K562 (cell line): ENCODE measurements at regions not wholly inside any gene's neighbourhood (a gene's known extent, or its start where the extent isn't known, plus 50 kb on each side); places are given as distances from the start of the nearest gene placed in this dataset.

ENCODE experiments used
- ATAC-seq: fragments of 200-7000 bp; cut with Tn5 transposase; 3 replicates; pipeline ENCODE4 v1.9.1; 2020; ENCODE audit warnings: moderate library complexity
- BruUV-seq: library from RNA; stranded (reverse); fragments of 400-500 nt; replicated peaks from 2 replicates; lab custom pipeline; 2021; lab: Mats Ljungman, UMichigan
- CTCF ChIA-PET: fragments of 300-600 bp; formaldehyde crosslinking; extraction: SDS; loops from one replicate; lab custom pipeline; 2021; ENCODE audit warnings: low intra/inter-chr PET ratio; lab: Yijun Ruan, JAX
- POLR2A ChIA-PET: fragments of 300-600, 350-650 bp; sonication (Branson Sonifier 250); formaldehyde crosslinking; extraction: SDS; loops from one replicate; lab custom pipeline; 2021; ENCODE audit warnings: antibody characterized with exemption, inconsistent platforms; lab: Yijun Ruan, JAX
- DNase-seq, 4 experiments: peaks; one replicate each; pipeline versions ENCODE4 v3.0.0 to v3.0.0-alpha.2; 2011 to 2018; ENCODE audit warnings: low spot score in 3 of 4, mixed read lengths in 3 of 4; ENCODE audit errors: extremely low read depth in 1 of 4
- FAIRE-seq: peaks from 2 replicates; lab custom pipeline; 2011; peaks lifted over from hg19 to GRCh38; lab: Jason Lieb, UNC
- H2AFZ ChIP-seq: 2 replicates; pipeline ENCODE4 v1.6.0; 2011; ENCODE audit warnings: low read depth, low read length, control low read depth, inconsistent platforms
- H3K27ac ChIP-seq: fragments of 200-600 bp; 3 replicates; pipeline ENCODE4 v1.8.0; 2011; ENCODE audit warnings: low read depth, mild to moderate bottlenecking, control low read depth, inconsistent platforms, low read length, moderate library complexity, mixed read lengths; ENCODE audit errors: extremely low read depth
- H3K27me3 ChIP-seq, 2 experiments: fragments of 300-600 bp in 1 of 2; 2 replicates in 1 of 2; 3 replicates in 1 of 2; pipeline versions ENCODE4 v1.6.0 to v1.8.0; 2011; ENCODE audit warnings: inconsistent platforms in 2 of 2, low read length in 2 of 2, mild to moderate bottlenecking in 1 of 2, mixed read lengths in 1 of 2, moderate library complexity in 1 of 2; ENCODE audit not compliant: control insufficient read depth in 2 of 2, insufficient read depth in 2 of 2
- H3K36me3 ChIP-seq: fragments of 300-600 bp; 3 replicates; pipeline ENCODE4 v1.8.0; 2011; ENCODE audit warnings: mild to moderate bottlenecking, low read length, inconsistent platforms; ENCODE audit not compliant: control insufficient read depth, insufficient read depth
- H3K4me1 ChIP-seq, 2 experiments: fragments of 200-600 bp in 1 of 2; replicated peaks in 1 of 2; 2 replicates in 1 of 2; 3 replicates in 1 of 2; pipeline versions ENCODE4 v1.5.1 to v1.8.0; 2011; ENCODE audit warnings: inconsistent platforms in 2 of 2, low read length in 2 of 2, mild to moderate bottlenecking in 1 of 2, mixed read lengths in 1 of 2, moderate library complexity in 1 of 2; ENCODE audit not compliant: control insufficient read depth in 2 of 2, insufficient read depth in 2 of 2
- H3K4me2 ChIP-seq: 2 replicates; pipeline ENCODE4 v1.6.1; 2011; ENCODE audit warnings: low read length, control low read depth, inconsistent platforms, mixed read lengths; ENCODE audit not compliant: insufficient read depth
- H3K4me3 ChIP-seq: fragments of 200-600 bp; sonication (generic), shearing (Covaris generic); 2 replicates; pipeline ENCODE4 v1.5.1; 2016; ENCODE audit warnings: control low read depth, inconsistent platforms
- H3K79me2 ChIP-seq: fragments of 200-600 bp; 3 replicates; pipeline ENCODE4 v1.8.0; 2011; ENCODE audit warnings: low read length, inconsistent platforms; ENCODE audit not compliant: control insufficient read depth, insufficient read depth
- H3K9ac ChIP-seq, 2 experiments: 2 replicates each; pipeline versions ENCODE4 v1.6.0 to v1.6.1; 2011; ENCODE audit warnings: low read depth in 2 of 2, low read length in 2 of 2, control low read depth in 1 of 2, inconsistent platforms in 1 of 2, mild to moderate bottlenecking in 1 of 2, mixed read lengths in 1 of 2; ENCODE audit not compliant: insufficient read depth in 1 of 2
- H3K9me1 ChIP-seq: one replicate; pipeline ENCODE4 v1.6.0; 2011; ENCODE audit warnings: inconsistent platforms, mild to moderate bottlenecking, low read length, moderate library complexity; ENCODE audit not compliant: control insufficient read depth, insufficient read depth
- H3K9me3 ChIP-seq: replicated peaks from 2 replicates; pipeline ENCODE4 v1.5.1; 2011; ENCODE audit warnings: low read depth, low read length, inconsistent platforms; ENCODE audit not compliant: control insufficient read depth, insufficient read depth
- H4K20me1 ChIP-seq: replicated peaks from 2 replicates; pipeline ENCODE4 v1.6.1; 2011; ENCODE audit warnings: low read length, inconsistent platforms, mixed read lengths; ENCODE audit not compliant: control insufficient read depth, insufficient read depth
- CBX3 ChIP-seq, 2 experiments: IDR thresholded peaks; 1 replicate in 1 of 2; 2 replicates in 1 of 2; pipeline ENCODE4 v1.6.1; 2012; ENCODE audit warnings: inconsistent platforms in 2 of 2, low read length in 2 of 2, borderline replicate concordance in 1 of 2, control low read depth in 1 of 2
- HDAC3 ChIP-seq: fragments of 450-650 bp; IDR thresholded peaks from 2 replicates; pipeline ENCODE4 v1.6.1; 2018; ENCODE audit warnings: borderline replicate concordance, mild to moderate bottlenecking, moderate library complexity; ENCODE audit not compliant: partially characterized antibody
- JUN ChIP-seq, 2 experiments: sonication (generic) in 1 of 2; formaldehyde crosslinking in 1 of 2; IDR thresholded peaks; 2 replicates each; pipeline versions ENCODE4 v1.6.1 to v1.8.0; 2012 to 2022; ENCODE audit warnings: borderline replicate concordance in 2 of 2, mild to moderate bottlenecking in 2 of 2, improper control_type of control experiment in 1 of 2, low read depth in 1 of 2, low read length in 1 of 2, missing genetic modification reagents in 1 of 2
- MYBL2 ChIP-seq, 2 experiments: fragments of 450-650 bp in 1 of 2; sonication (generic) in 1 of 2; formaldehyde crosslinking in 1 of 2; IDR thresholded peaks; 2 replicates each; pipeline versions ENCODE4 v1.6.1 to v1.8.1; 2017 to 2022; ENCODE audit warnings: borderline replicate concordance in 1 of 2, inconsistent platforms in 1 of 2, low read depth in 1 of 2, mild to moderate bottlenecking in 1 of 2, missing genetic modification reagents in 1 of 2, moderate library complexity in 1 of 2
- NR3C1 ChIP-seq: sonication (generic); formaldehyde crosslinking; IDR thresholded peaks from 2 replicates; pipeline ENCODE4 v1.8.1; 2022; ENCODE audit warnings: missing genetic modification reagents
- PTRF ChIP-seq: fragments of 450-650 bp; IDR thresholded peaks from 2 replicates; pipeline ENCODE4 v1.6.1; 2016; ENCODE audit warnings: mild to moderate bottlenecking, missing genetic modification characterization, missing compliant biosample characterization
- RBM25 ChIP-seq: fragments of 200-400 bp; formaldehyde crosslinking; IDR thresholded peaks from 2 replicates; pipeline ENCODE4 v1.6.1; 2018; ENCODE audit warnings: low read length, low read depth, moderate library complexity; ENCODE audit not compliant: severe bottlenecking
- SRSF1 ChIP-seq: fragments of 200-400 bp; formaldehyde crosslinking; IDR thresholded peaks from 2 replicates; pipeline ENCODE4 v1.6.1; 2017; ENCODE audit warnings: mild to moderate bottlenecking, low read depth, low read length, moderate library complexity
- TRIM28 ChIP-seq: fragments of 450-650 bp; IDR thresholded peaks from 2 replicates; pipeline ENCODE4 v1.6.1; 2017
- U2AF2 ChIP-seq: fragments of 200-400 bp; formaldehyde crosslinking; optimal IDR thresholded peaks from 2 replicates; pipeline ENCODE3; 2017; ENCODE audit warnings: low read depth, mild to moderate bottlenecking, low read length
- ZNF551 ChIP-seq: fragments of 250-450 bp; sonication (Bioruptor Pico); IDR thresholded peaks from 2 replicates; pipeline ENCODE4 v1.5.0; 2021; ENCODE audit warnings: mild to moderate bottlenecking, moderate library complexity
- ZNF717 ChIP-seq: fragments of 250-450 bp; sonication (Bioruptor Pico); IDR thresholded peaks from 2 replicates; pipeline ENCODE4 v1.5.0; 2021
- ZNF75A ChIP-seq: fragments of 450-650 bp; formaldehyde crosslinking; IDR thresholded peaks from 2 replicates; pipeline ENCODE4 v1.4.0; 2020; ENCODE audit warnings: mild to moderate bottlenecking
- WGBS: fragments of 100-300 bp; shearing (Covaris generic); methylation state at CpG from one replicate; pipeline ENCODE4 v1.1.6; 2016; ENCODE audit warnings: low coverage, mixed read lengths; ENCODE audit not compliant: insufficient coverage; ENCODE audit errors: missing lambda C conversion rate; 5-methylcytosine and 5-hydroxymethylcytosine counted together
- in situ Hi-C: fragments of 300-500 bp; cut with MboI; formaldehyde crosslinking; loops from 4 replicates; pipeline ENCODE4 v1.15.0; 2018; ENCODE audit warnings: inconsistent platforms, mixed read lengths
- intact Hi-C: fragments of 100-400 bp; cut with micrococcal nuclease; formaldehyde crosslinking; loops from 2 replicates; pipeline ENCODE4 v1.14.2; 2022
- TF ChIP-seq, protein P1 (sequence below): fragments of 450-650 bp; IDR thresholded peaks from one replicate; pipeline ENCODE4 v1.6.1; 2018; ENCODE audit warnings: mild to moderate bottlenecking, moderate library complexity; ENCODE audit not compliant: partially characterized antibody
- TF ChIP-seq, protein P2 (sequence below): fragments of 450-650 bp; IDR thresholded peaks from 2 replicates; pipeline ENCODE4 v1.6.1; 2018; ENCODE audit warnings: mild to moderate bottlenecking, low read depth; ENCODE audit not compliant: partially characterized antibody
- TF ChIP-seq, protein P3 (sequence below): sonication (generic); formaldehyde crosslinking; IDR thresholded peaks from 2 replicates; pipeline ENCODE4 v1.8.0; 2022; ENCODE audit warnings: missing genetic modification reagents, mild to moderate bottlenecking, borderline replicate concordance

DNA sequence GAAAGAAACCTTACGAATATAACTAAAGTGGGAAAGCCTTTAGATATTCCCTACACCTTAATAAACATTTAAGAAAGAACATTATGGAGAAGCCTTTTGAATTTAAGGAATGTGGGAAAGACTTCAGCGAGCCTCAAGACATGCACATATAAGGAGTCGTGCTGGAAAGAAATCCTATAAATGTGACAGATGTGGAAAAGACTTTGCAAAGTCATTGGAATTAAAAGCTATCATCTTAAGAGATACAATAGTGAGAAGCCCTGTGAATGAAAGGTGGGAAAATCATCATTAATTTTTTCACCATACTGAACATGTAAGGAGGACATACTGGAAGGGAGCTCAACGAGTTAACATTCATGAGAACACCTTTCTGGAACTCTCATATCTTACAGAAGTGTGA is 650.5 kb upstream of the DEFB115 start:
- TF ChIP-seq RBM25 (peak; percentile 42), SRSF1 (no peak), ZNF717 (CRISPR knock-in tag) (no peak), PTRF (tag) (no peak), TRIM28 (peak; percentile 80), U2AF2 (no peak), HDAC3 (no peak), CBX3 (IDR thresholded peaks at IDR 0.05; ENCODE audit: borderline replicate concordance in 1 of 2, low read length in 2 of 2) (0 out of 3 replicates have a peak, but pooled peaks of 1 of the 2 experiments have one; percentile 36), JUN (IDR thresholded peaks at IDR 0.05; ENCODE audit: borderline replicate concordance, low read depth, low read length) (no peak), JUN (CRISPR knock-in tag; IDR thresholded peaks at IDR 0.05; ENCODE audit: borderline replicate concordance) (no peak), ZNF551 (CRISPR knock-in tag) (no peak), MYBL2 (IDR thresholded peaks at IDR 0.05; ENCODE audit: low read depth) (no peak), MYBL2 (CRISPR knock-in tag; IDR thresholded peaks at IDR 0.05; ENCODE audit: borderline replicate concordance) (no peak), ZNF75A (CRISPR knock-in tag) (peak; percentile 85), NR3C1 (CRISPR knock-in tag) (no peak)
- TF ChIP-seq, protein P1, sequence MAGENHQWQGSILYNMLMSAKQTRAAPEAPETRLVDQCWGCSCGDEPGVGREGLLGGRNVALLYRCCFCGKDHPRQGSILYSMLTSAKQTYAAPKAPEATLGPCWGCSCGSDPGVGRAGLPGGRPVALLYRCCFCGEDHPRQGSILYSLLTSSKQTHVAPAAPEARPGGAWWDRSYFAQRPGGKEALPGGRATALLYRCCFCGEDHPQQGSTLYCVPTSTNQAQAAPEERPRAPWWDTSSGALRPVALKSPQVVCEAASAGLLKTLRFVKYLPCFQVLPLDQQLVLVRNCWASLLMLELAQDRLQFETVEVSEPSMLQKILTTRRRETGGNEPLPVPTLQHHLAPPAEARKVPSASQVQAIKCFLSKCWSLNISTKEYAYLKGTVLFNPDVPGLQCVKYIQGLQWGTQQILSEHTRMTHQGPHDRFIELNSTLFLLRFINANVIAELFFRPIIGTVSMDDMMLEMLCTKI: no peak
- TF ChIP-seq, protein P2, sequence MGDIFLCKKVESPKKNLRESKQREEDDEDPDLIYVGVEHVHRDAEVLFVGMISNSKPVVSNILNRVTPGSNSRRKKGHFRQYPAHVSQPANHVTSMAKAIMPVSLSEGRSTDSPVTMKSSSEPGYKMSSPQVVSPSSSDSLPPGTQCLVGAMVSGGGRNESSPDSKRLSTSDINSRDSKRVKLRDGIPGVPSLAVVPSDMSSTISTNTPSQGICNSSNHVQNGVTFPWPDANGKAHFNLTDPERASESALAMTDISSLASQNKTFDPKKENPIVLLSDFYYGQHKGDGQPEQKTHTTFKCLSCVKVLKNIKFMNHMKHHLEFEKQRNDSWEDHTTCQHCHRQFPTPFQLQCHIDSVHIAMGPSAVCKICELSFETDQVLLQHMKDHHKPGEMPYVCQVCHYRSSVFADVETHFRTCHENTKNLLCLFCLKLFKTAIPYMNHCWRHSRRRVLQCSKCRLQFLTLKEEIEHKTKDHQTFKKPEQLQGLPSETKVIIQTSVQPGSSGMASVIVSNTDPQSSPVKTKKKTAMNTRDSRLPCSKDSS: peak; percentile 13
- TF ChIP-seq, protein P3, sequence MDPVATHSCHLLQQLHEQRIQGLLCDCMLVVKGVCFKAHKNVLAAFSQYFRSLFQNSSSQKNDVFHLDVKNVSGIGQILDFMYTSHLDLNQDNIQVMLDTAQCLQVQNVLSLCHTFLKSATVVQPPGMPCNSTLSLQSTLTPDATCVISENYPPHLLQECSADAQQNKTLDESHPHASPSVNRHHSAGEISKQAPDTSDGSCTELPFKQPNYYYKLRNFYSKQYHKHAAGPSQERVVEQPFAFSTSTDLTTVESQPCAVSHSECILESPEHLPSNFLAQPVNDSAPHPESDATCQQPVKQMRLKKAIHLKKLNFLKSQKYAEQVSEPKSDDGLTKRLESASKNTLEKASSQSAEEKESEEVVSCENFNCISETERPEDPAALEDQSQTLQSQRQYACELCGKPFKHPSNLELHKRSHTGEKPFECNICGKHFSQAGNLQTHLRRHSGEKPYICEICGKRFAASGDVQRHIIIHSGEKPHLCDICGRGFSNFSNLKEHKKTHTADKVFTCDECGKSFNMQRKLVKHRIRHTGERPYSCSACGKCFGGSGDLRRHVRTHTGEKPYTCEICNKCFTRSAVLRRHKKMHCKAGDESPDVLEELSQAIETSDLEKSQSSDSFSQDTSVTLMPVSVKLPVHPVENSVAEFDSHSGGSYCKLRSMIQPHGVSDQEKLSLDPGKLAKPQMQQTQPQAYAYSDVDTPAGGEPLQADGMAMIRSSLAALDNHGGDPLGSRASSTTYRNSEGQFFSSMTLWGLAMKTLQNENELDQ (CRISPR knock-in tag): no peak
- POLR2A ChIA-PET: no interaction called here
- Histone ChIP-seq H3K9me1 (no peaks in the 10 kb centered on the region), H3K27ac (no peak overlapping the region), H4K20me1 (no peaks in the 10 kb centered on the region), H3K4me3 (no peak overlapping the region), H2AFZ (no peak overlapping the region), H3K4me1 (peaks cover 0 to 2% of the 10 kb centered on the region in 2 experiments; a peak in 3 of 5 replicates), H3K79me2 (no peaks in the 10 kb centered on the region), H3K27me3 (no peaks in the 10 kb centered on the region), H3K4me2 (no peak overlapping the region), H3K9me3 (no peaks in the 10 kb centered on the region), H3K36me3 (no peaks in the 10 kb centered on the region), H3K9ac (no peak overlapping the region)
- no peak for ATAC-seq
- WGBS: 12% methylated on average over 4 of the region's 4 CpGs
- CTCF ChIA-PET: no interaction called here
- DNase-seq: no peak
- intact Hi-C loops: loop anchor here (10.0 kb wide), 1 partner anchor 58 kb away; no protein-coding TSS in a partner anchor
- in situ Hi-C loops: no loop called here
- no TSS peak for BruUV-seq
- no peak for FAIRE-seq
